Pancreas (tissue), 10 donors: ENCODE measurements at regions not wholly inside any gene's neighbourhood (a gene's known extent, or its start where the extent isn't known, plus 50 kb on each side); places are given as distances from the start of the nearest gene placed in this dataset.

ENCODE experiments used
- ATAC-seq, 4 donors: fragments of 200-7000 bp; cut with Tn5 transposase; one replicate each; pipeline versions ENCODE4 v1.8.0 to v1.9.1; 2020; ENCODE audit warnings: mild to moderate bottlenecking in 4 of 4, moderate library complexity in 4 of 4
- DNase-seq, 6 donors: peaks; one replicate each; pipeline ENCODE4 v3.0.0-alpha.2; 2020
- FAIRE-seq: peaks from 2 replicates; lab custom pipeline; 2012; peaks lifted over from hg19 to GRCh38; lab: Jason Lieb, UNC
- H3K27ac ChIP-seq, 4 donors: fragments of 200-600 bp; sonication (generic); 1 replicate in 3 of 4; 2 replicates in 1 of 4; pipeline versions ENCODE4 v1.5.0 to v1.8.0; 2020
- H3K27me3 ChIP-seq, 4 donors: fragments of 200-600 bp; one replicate each; pipeline ENCODE4 v1.8.0; 2021
- H3K36me3 ChIP-seq, 3 donors: fragments of 200-600 bp; sonication (generic) in 1 of 3; one replicate each; pipeline versions ENCODE4 v1.5.0 to v1.8.0; 2020 to 2021
- H3K4me1 ChIP-seq, 3 donors: fragments of 200-600 bp; one replicate each; pipeline ENCODE4 v1.8.0; 2021
- H3K4me3 ChIP-seq, 4 donors: fragments of 200-600 bp; sonication (generic) in 2 of 4; one replicate each; pipeline versions ENCODE4 v1.5.0 to v1.8.0; 2020 to 2021
- H3K9me3 ChIP-seq, 4 donors: fragments of 200-600 bp; one replicate each; pipeline ENCODE4 v1.8.0; 2021
- CTCF ChIP-seq, 4 donors: fragments of 200-600 bp; sonication (generic) in 3 of 4; IDR thresholded peaks; one replicate each; pipeline versions ENCODE4 v1.5.0 to v1.8.0; 2021; ENCODE audit warnings: antibody characterized with exemption in 4 of 4
- WGBS, 2 donors: extraction: QIAGEN DNeasy Blood & Tissue Kit; methylation state at CpG; one replicate each; pipeline ENCODE4 v1.1.7; 2013; 5-methylcytosine and 5-hydroxymethylcytosine counted together
- intact Hi-C, 3 donors: fragments of 100-400 bp; cut with DNase I; formaldehyde crosslinking; loops; one replicate each; pipeline versions ENCODE4 v1.11.1 to v1.14.2; 2022
- donor health status: healthy with polysubstance abuse.
- donor health status: DM: no; HTN: no; CAD: no; lungs with moderate emphysema.
- donor health status: DM: no; HTN: no; CAD: no.
- donor health status: control.
- donor health status: control.
- donor health status: Bipolar disorder and iron deficiency.
- donor health status: DM: yes; HTN: yes; CAD: no.
- donor health status: DM: no; HTN: no; CAD: no.
- donor health status: DM: no; HTN: no; CAD: no.
- donor health status: DM: yes; HTN: yes; CAD: no.

- no peak for ATAC-seq
- TF ChIP-seq CTCF (IDR thresholded peaks at IDR 0.05): no peak
- Histone ChIP-seq H3K36me3 (no peaks in the 10 kb centered on the region), H3K27ac (no peak overlapping the region), H3K4me1 (no peaks in the 10 kb centered on the region), H3K27me3 (no peaks in the 10 kb centered on the region), H3K4me3 (no peak overlapping the region), H3K9me3 (no peaks in the 10 kb centered on the region)
- FAIRE-seq: no peak
- 70 to 72% methylated on average over 2 of the region's 2 CpGs for WGBS, 2 donors
- intact Hi-C loops: no loop called here
- no peak for DNase-seq
Observed at GRCh38 chr12:115273456-115273855, 589.5 kb upstream of the TBX3 start.

- no peak overlapping the region for H3K4me3 ChIP-seq
- TF ChIP-seq CTCF (IDR thresholded peaks at IDR 0.05): no peak
- FAIRE-seq: no peak
- no peaks in the 10 kb centered on the region for H3K4me1 ChIP-seq
- no peak overlapping the region for H3K27ac ChIP-seq
- no peak for DNase-seq
- H3K36me3 ChIP-seq: no peaks in the 10 kb centered on the region
- intact Hi-C loops: no loop called here
- no peaks in the 10 kb centered on the region for H3K27me3 ChIP-seq
- H3K9me3 ChIP-seq: no peaks in the 10 kb centered on the region
- WGBS, 2 donors: 71 to 80% methylated on average over 4 of the region's 4 CpGs
- ATAC-seq: no peak
Observed at GRCh38 chr12:115268451-115268850, 584.5 kb upstream of the TBX3 start.

GRCh38 chr12:115267891-115268290, 583.9 kb upstream of the TBX3 start:
- DNase-seq: no peak
- WGBS, 2 donors: 75 to 82% methylated on average over 3 of the region's 3 CpGs
- Histone ChIP-seq H3K27ac (no peak overlapping the region), H3K9me3 (no peaks in the 10 kb centered on the region), H3K4me1 (no peaks in the 10 kb centered on the region), H3K36me3 (no peaks in the 10 kb centered on the region), H3K27me3 (no peaks in the 10 kb centered on the region), H3K4me3 (no peak overlapping the region)
- intact Hi-C loops: no loop called here
- ATAC-seq: no peak
- FAIRE-seq: no peak
- no peak for TF ChIP-seq CTCF (IDR thresholded peaks at IDR 0.05)

DNA sequence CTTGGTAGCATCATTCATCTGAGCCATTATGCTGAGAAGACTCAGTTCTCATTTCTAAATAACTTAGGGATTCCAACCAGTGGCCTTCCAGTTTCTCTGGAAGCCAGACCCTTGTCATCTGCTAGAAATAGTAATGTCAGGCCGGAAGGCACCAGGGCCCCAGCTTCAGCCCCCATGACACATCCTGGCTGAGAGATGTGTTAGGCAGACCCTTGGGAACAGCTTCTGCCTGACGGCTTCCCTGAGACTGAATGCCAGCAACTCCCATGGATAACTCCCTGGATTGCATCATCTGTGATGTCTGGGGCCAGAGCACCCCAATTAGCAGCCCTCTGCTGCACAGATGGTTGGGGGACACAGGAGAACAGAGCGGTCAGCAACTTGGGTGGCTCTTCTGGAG, 583.5 kb upstream of the TBX3 start:
- 63 to 77% methylated on average over 3 of the region's 3 CpGs for WGBS, 2 donors
- H3K4me3 ChIP-seq: no peak overlapping the region
- no peak for TF ChIP-seq CTCF (IDR thresholded peaks at IDR 0.05)
- H3K27ac ChIP-seq: no peak overlapping the region
- H3K4me1 ChIP-seq: no peaks in the 10 kb centered on the region
- H3K27me3 ChIP-seq: no peaks in the 10 kb centered on the region
- ATAC-seq: no peak
- H3K9me3 ChIP-seq: no peaks in the 10 kb centered on the region
- intact Hi-C loops: no loop called here
- DNase-seq: no peak
- FAIRE-seq: no peak
- no peaks in the 10 kb centered on the region for H3K36me3 ChIP-seq

DNA sequence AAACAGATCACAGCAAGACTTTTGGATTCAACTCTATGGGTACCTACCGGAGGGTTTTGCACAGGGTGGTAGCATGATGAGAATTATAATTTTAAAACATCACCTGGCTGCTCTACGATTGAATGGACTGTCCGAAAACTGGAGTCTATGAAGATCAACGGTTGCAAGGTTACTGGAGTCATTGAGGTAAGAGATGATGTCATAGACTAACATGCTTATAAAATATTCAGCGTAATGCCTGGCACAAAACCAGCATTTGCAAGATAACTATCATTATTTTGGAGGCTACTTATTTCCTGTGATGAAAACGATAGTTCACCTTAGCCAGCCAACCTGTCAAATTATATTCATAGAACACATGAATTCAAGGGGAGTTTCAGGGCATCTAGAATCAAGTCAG, 580.6 kb upstream of the TBX3 start:
- no peak for ATAC-seq
- Histone ChIP-seq H3K4me3 (no peak overlapping the region), H3K36me3 (no peaks in the 10 kb centered on the region), H3K9me3 (no peaks in the 10 kb centered on the region), H3K27ac (no peak overlapping the region), H3K4me1 (no peaks in the 10 kb centered on the region), H3K27me3 (no peaks in the 10 kb centered on the region)
- no peak for DNase-seq
- TF ChIP-seq CTCF (IDR thresholded peaks at IDR 0.05): no peak
- FAIRE-seq: no peak
- intact Hi-C loops: no loop called here
- 65 to 77% methylated on average over 6 of the region's 6 CpGs for WGBS, 2 donors
